ENCODE measurements at regions not wholly inside any gene's neighbourhood (a gene's known extent, or its start where the extent isn't known, plus 50 kb on each side); places are given as distances from the start of the nearest gene placed in this dataset.

- DNase-seq (ENCODE audit: low read depth in 3 of 3), result no peak
These were observed 185.1 kb upstream of the SLCO3A1 start for GRCh38 chr15:91668370-91668769.

- DNase-seq (ENCODE audit: low read depth in 3 of 3), result no peak
These were observed 183.4 kb upstream of the SLCO3A1 start for GRCh38 chr15:91670108-91670507.

GRCh38 chr15:91678003-91678402, 175.5 kb upstream of the SLCO3A1 start:
- DNase-seq (ENCODE audit: low read depth in 3 of 3), result no peak

GRCh38 chr15:91679447-91679846, 174.1 kb upstream of the SLCO3A1 start:
- DNase-seq (ENCODE audit: low read depth in 3 of 3), result no peak

GRCh38 chr15:91685436-91685835, 168.1 kb upstream of the SLCO3A1 start:
- DNase-seq (ENCODE audit: low read depth in 3 of 3), result no peak

GRCh38 chr15:91688811-91689210, 164.7 kb upstream of the SLCO3A1 start:
- DNase-seq (ENCODE audit: low read depth in 3 of 3), result no peak

GRCh38 chr15:91689377-91689776, 164.1 kb upstream of the SLCO3A1 start:
- DNase-seq (ENCODE audit: low read depth in 3 of 3), result no peak

- DNase-seq (ENCODE audit: low read depth in 3 of 3), result no peak
These were observed 160.9 kb upstream of the SLCO3A1 start for GRCh38 chr15:91692596-91692995.

GRCh38 chr15:91694131-91694830, 159.2 kb upstream of the SLCO3A1 start:
- DNase-seq (ENCODE audit: low read depth in 3 of 3), result no peak

- no peak for DNase-seq (ENCODE audit: low read depth in 3 of 3)
These were observed 158.7 kb upstream of the SLCO3A1 start for GRCh38 chr15:91694831-91695210.

GRCh38 chr15:91695799-91696198, 157.7 kb upstream of the SLCO3A1 start:
- DNase-seq (ENCODE audit: low read depth in 3 of 3), result no peak

GRCh38 chr15:91696981-91697380, 156.5 kb upstream of the SLCO3A1 start:
- no peak for DNase-seq (ENCODE audit: low read depth in 3 of 3)

- no peak for DNase-seq (ENCODE audit: low read depth in 3 of 3)
These were observed 155.3 kb upstream of the SLCO3A1 start for GRCh38 chr15:91698241-91698640.

- no peak for DNase-seq (ENCODE audit: low read depth in 3 of 3)
These were observed 153.8 kb upstream of the SLCO3A1 start for GRCh38 chr15:91699741-91700140.

- no peak for DNase-seq (ENCODE audit: low read depth in 3 of 3)
These were observed 150.2 kb upstream of the SLCO3A1 start for GRCh38 chr15:91703274-91703673.

GRCh38 chr15:91704343-91704742, 149.2 kb upstream of the SLCO3A1 start:
- DNase-seq (ENCODE audit: low read depth in 3 of 3), result no peak

GRCh38 chr15:91706322-91707032, 147.0 kb upstream of the SLCO3A1 start:
- DNase-seq (ENCODE audit: low read depth in 3 of 3), result peak; percentile 81 to 83 (median 82)

- no peak for DNase-seq (ENCODE audit: low read depth in 3 of 3)
These were observed 143.3 kb upstream of the SLCO3A1 start for GRCh38 chr15:91710080-91710698.

- no peak for DNase-seq (ENCODE audit: low read depth in 3 of 3)
These were observed 142.0 kb upstream of the SLCO3A1 start for GRCh38 chr15:91711384-91712033.

GRCh38 chr15:91712286-91712685, 141.2 kb upstream of the SLCO3A1 start:
- DNase-seq (ENCODE audit: low read depth in 3 of 3), result no peak

GRCh38 chr15:91716536-91716935, 137.0 kb upstream of the SLCO3A1 start:
- DNase-seq (ENCODE audit: low read depth in 3 of 3), result no peak

GRCh38 chr15:91717811-91718210, 135.7 kb upstream of the SLCO3A1 start:
- DNase-seq (ENCODE audit: low read depth in 3 of 3), result no peak

GRCh38 chr15:91723959-91724358, 129.5 kb upstream of the SLCO3A1 start:
- no peak for DNase-seq (ENCODE audit: low read depth in 3 of 3)

Measured in stimulated activated CD4-positive, alpha-beta T cell treated with anti-CD3 and anti-CD28 coated beads, TNF-alpha, amount 100 ng/mL, for 48 hours (primary cell).